ENCODE measurements at regions not wholly inside any gene's neighbourhood (a gene's known extent, or its start where the extent isn't known, plus 50 kb on each side); places are given as distances from the start of the nearest gene placed in this dataset.

DNA sequence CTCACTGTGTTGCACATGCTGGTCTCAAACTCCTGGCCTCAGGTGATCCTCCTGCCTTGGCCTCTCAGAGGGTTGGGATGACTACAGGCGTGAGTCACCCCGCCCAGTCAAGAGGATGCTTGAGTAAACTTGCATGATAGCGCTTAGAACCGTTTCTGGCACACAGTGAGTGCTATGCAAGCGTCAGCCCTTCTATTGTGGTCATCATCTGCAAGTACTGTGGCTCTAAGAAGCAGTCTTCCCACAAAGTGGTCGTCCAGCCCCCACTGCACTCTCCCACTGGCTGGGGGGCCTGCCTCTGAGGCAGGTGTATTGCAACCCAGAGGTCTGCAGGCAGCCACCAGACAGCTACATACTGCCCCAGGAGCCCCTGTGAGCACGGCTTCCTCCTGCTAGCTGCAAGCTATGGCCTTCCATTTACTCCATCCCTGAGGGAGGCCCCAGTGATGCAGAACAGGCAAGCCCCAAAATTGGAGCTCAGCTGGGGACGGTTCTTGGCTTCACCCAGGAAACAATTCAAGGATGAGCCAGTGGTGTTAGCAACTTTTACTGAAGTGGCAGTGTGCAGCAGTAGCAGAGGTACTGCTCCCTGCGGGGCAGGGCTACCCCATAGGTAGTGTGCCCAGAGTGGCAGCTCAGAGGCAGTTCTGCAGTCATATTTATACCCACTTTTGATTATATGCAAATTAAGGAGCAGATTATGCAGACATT lies 95.4 kb downstream of the LSM3 start:
- peak in 1 of 3 experiments; percentile 5 for DNase-seq

DNA sequence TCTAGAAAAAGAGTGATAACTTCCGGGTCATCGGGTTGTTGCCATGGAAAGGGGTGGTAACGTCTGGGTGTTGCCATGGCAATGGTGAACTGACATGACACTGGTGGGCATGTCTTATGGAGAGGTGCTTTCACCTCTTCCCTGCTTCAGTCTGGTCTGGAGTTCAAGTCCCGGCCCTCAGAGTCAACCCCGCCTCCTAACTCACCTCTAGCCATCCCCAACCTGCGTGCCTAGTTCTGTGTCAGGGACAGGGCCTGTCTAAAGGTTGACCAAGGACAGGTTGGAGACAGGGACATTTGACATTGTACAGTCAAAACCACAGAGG lies 96.0 kb downstream of the LSM3 start:
- DNase-seq, result no peak

DNA sequence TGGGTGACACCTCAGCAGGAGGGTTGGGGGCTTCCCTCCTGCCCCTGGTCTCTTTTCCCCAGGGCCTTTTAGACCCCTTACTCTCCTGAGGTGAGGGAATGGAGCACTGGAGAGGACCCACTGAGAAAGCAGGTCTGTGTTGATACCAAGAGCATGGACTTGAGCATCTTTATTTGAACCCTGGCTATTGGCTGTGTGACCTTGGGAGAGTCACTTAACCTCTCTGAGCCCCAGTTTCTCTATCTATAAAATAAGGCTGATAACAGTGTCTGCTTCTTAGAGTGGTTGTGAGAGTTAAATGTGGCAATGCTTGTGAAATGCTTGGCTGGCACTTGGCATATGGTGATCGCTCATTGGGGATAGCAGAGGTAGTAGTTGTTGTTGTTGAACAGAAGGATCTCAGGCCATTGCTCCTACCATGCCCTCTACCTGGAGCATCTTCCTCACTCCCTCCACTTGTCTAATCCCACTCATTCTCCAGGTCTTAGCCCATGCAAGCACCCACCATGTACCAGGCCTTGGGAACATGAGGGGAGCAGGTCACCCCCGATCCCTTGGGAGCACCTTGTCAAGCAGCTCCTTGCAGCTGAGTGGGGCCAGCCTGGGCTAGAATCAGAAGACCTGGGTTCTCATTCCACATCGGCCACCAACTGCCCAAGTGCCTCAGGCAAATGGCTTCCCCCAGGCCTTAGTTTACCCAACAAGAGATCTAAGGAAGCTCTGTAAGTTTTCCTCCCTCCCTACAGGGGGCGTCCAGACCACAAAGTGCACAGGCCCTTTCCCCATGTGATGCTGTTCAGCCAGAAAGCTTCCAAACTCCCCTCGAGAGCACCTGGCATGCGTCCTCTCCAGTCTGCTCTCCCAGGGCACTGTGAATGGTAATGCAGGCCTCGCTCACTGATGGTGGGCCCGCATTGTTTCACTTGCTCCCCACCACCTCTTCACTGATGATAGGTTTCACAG lies 96.7 kb downstream of the LSM3 start:
- DNase-seq, result peak in 1 of 3 experiments; percentile 2

DNA sequence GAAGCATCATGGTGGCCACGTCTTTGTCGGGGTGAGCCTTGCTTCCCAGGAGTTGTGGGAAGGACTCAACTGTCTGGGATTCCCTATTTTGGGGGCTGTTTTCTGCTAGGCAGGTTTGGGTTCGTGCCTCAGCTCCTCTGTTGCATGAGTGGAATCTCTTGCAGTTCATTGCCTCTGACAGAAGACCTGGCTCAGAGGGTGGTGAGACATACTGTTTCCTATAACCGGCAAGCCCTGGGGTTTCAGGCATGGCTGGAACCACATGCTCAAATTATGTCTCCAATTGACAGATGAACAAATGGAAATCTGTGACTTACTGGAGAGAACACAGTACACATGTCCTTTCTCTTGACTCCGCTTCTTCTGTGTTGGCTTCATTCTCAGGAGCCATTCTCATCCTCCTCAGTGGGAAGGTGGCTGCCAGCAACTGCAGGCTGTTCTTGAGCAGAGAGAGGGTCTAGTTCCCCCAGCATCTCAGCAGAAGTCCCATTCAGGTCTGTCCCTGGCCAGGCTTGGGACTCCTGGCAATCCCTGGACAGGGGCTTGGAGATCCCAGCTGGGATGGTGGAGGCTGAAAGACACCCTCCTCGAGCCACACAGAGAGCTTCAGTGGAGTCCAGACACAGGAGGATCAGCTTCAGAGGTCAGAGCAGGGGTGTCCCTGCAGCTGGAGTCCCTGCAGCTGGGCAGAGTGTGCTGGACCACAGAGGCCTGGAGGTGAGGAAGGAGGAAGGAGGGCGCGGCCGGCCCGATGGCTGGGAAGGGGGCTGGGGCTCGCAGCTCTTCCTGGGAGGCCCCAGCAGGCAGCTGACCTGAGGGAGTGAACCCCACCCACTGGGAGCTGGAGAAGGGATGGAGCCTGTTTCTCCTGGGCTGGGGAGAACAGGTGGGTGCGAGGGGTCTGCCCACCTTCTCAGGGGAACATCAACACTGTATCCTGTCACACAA lies 97.6 kb downstream of the LSM3 start:
- DNase-seq, result no peak

DNA sequence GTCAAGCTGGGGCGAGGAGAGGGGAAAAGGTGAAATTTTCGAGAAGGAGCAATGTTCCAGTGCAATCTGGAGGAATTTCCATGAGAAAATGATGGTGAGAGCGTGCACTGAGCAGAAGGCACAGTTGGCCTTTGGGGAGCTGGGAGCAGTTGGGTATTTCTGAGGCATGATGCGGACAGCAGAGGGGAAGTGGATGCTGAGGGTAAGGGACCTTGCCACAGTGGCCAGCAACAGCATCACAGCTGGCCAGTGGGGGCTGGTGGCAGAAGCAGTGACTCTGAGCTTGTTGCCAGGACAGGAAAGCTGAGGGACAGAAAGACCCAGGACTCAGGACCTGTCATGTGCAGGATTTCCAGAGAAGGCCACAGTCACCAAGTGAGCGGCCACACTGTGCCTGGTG lies 98.9 kb downstream of the LSM3 start:
- no peak for DNase-seq

DNA sequence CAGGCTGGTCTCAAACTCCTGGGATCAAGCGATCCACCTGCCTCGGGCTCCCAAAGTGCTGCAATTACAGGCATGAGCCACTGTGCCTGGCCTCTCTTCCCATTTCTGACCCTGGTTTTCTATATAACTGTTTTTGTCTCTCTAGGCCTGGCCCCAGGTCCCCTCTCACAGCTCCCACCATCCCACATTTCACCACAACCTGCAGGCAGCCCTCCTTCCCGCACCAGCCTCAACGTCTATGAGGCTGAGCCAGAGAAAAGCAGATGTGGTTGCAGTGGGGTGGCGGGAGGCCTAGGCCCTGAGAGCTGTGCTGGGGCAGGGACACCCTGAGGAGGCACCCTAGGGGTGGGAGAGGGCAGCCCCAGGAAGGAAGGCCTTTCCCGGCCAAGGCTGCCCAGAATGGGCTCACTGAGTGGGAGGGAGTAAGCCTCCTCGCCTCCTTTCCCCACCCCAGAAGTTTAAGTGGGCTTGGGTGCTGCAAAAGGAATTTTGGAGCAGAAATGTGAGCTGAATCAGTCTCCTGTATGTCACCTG lies 99.7 kb downstream of the LSM3 start:
- DNase-seq, result no peak

DNA sequence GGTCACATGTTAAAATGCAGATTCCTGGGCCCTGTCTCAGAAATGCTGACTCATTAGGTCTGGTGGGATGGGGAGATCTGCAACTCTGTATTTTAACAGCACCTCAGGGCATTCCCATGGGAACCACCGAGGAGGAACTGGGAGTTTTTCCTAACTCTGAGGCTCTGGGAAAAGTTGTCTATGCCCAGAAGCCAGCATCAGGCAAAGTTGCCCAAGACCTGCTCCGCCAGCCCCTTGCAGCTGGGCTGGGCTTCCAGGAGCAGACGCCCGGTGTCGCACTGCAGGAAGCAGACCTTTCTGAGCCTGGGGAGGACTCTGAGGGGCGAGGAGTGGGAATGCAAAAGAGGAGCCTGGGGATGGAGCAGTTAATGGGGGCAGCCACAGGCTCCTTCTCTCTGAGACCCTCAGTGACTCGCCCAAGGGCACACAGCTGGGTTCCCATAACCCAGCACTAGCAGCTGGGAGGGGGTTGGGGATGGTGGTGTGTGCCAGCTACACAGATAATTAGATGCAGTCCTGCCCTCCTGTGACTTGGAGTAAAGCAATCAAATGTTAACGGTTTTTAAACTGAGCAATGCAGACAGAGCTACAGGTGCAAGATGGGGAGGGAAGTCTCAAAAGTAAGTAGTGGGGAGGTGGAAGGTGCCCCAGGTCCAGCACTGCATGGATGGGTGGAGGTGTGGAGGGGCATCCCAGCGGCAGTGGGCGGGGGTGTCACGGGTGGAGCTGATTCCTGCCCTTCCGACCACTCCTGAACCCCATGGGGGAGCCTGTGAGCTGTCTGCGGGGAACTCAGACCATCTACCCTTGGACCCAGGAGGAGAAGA lies 100.4 kb downstream of the LSM3 start:
- DNase-seq, result peak in 1 of 3 experiments; percentile 5

DNA sequence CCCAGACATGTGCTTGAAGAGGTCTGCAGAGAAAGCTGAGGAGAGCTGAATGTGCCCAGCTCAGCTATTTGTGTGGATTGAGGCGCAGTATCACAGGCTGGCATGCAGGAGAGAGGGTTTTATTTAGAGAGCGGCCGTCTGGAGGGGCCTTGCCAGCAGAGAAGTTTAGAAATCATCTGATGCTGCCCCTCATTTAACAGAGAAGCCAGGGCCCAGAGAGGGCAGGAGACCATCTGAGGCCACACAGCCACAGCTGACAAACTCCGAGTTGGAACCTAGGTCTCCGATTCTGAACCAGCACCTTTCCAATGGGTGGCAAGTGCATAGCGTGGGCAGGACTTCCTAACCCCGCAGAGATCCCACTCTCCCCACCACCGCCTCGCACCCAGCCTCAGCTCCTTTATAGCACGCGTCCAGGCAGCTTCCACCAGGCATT lies 101.0 kb downstream of the LSM3 start:
- no peak for DNase-seq

DNA sequence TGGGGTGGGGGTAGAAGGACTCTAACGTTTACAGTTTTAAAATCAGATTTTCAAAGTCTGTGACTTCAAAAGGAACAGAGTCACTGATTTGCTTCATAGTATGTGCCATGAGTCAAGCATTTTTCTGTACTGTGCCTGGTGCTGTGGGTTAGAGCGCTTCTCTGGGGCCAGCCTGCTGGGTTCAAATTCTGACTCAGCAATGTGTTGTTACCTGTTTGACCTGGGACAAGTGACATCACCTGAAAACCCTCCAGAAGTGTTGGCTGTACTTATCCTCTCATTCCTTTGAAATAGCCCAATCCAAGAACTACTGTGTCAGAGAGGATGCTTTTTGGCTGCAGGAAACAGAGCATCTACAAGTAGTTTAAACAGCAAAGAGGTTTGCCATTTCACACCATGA lies 101.7 kb downstream of the LSM3 start:
- no peak for DNase-seq

DNA sequence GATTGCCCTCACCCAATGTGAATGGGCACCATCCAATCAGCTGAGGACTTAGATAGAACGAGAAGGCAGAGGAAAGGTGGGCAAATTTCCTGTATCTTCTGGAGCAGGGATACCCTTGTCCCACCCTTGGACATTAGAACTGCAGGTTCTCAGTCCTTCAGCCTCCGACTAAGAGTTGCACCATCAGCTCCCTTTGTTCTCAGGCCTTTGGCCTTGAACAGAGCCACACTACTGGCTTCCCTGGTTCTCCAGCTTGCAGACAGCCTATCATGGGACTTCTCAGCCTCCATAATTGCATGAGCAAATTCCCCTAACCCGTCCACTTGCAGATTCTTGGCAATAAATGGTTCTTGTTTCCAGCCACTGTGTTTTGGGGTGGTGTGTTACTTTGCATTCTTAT lies 102.4 kb downstream of the LSM3 start:
- no peak for DNase-seq

DNA sequence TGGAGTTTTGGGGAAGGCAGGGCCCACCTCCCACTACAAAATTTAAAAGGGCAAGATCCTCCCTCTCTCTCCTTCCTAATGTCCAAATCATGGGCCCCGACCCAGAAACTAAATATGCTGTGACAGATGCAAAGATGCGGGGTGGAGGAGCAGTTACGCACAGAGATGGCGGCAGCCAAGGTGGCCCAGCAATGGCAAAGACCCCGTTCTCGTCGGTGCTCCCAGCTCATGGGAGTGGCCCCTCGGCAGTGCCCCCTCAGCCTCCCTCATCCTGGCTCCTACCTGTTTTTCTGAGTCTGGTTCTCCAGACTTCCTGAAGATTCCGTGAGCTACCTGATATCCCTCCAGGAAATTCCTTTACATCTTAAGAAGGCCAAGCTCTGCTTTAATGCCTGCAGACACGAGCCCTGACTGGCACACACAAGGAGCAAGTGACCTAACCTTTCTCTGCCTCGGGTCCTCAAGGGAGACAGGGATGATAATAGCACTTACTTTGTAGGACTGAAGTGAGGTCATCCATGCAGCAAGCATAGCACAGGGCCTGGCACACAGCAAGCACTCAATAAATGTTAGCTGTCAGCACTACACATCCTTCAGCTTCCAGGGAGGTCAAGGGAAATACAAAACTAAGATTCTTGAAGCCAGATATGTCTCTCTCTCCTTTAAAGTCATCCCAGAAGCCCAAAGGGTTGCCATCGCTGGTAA lies 103.5 kb downstream of the LSM3 start:
- DNase-seq, result no peak

DNA sequence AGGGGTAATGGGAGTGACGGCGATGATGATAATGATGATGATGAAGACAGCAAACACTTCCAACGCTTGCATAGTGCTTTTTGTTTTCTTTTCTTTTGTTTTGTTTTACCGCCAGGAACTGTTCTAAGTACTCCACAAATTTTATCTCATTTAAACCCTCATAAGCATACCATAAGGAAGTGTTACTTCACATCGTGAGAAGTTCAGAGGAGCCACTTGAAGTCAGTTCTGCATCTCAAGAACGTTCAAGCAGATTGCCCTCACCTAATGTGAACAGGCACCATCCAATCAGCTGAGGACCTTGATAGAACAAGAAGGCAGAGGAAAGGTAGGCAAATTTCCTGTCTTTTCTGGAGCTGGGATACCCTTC lies 104.1 kb downstream of the LSM3 start:
- no peak for DNase-seq

DNA sequence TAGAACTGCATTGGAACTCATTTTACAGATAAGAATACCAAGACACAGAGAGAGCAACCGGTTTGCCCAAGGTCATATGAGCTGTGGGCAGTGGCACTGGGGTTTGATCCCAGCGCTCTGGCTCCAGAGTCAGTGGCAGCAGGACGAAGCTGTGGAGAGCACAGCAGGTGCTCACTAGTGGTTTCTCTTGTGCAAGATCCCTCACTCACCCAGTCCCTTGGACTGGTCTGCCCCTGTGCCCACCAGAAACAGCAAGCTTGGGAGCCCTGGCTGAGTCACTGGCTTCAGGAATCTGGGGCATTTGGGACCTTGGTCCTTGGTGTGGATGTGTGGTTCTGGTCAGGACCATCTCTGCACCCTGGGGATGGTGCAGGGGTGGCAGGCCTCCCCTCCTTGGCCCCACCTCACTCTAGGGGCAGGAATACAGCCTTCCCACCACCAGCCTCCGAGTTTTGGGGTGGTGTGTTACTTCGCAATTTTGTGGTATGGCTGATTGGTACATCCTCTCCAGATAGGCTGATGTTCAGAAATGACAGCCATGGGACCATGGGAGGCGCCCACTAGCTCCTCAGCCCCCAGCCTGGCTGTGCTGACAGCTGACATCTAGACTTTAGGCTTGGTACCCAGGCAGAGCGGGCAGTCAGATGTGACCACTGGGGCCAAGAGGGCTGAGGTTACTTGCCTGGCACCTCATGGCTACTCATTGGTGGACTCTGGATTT lies 104.6 kb downstream of the LSM3 start:
- no peak for DNase-seq

DNA sequence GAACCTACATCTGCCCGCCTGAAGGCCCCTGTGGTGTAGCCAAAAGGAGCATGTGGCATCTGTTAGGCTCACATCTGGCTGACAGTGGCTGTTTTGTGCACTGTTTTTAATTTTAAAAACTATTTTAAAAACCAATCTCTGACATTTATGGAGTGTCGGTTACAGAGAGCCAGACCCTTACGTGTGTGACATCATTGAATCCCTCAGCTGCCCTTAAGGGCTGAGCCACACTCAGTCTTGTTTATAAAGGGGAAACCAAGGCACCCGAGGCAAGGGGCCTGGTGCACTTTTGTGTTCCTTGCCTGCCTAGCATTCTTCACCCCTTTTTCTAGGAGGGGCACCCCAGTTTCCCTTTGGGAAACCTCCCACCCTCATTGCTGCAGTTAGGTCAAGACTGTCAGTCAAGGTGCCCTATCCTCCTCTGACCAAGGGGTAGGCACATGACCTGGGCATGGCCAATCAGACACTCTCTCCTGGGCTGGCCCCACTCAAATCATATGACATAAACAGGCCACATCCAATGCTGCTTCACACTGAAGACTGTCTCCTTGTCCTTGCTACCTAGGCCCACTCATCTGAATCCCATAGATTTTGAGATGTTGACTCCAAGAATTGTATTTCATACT lies 105.3 kb downstream of the LSM3 start:
- no peak for DNase-seq

DNA sequence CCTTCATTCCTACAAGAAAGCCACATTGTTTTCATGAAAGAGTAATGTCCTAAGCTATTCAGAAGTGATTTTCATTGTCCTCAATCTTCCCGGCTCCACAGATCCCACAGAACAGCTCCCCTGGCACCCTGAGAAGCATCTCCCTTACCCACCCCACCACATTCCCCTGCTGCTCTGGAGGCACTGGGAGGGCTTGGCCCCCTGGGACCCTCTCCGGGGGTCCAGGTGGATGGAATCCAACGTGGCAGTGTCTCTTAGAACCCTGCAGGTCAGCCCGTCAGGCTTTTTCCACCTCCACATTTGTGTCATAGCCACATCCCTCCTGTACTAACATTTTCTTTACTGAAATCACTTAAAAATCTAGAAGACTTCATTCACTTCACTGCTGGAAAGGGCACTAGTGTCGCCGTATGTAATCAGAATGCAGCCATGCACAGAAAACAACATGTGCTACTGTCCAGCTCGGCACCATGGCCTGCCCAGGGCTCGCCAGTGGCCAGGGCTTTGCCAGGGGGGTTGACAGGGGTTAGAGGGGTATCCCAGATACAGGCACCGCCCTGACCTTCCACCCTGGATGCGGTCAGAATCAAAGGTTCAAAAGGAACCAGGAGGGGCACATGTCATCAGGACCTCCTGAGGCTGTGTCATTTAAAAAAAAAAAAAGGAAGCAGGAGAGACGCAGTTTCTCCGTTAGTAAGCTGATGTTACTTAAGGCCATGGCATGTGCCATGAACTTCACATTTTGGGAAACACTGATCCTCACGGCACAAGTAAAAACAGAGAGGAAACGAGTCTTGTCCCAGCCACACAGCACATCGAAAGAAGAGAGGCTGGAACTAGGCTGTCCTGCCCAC lies 106.3 kb downstream of the LSM3 start:
- DNase-seq, result no peak

DNA sequence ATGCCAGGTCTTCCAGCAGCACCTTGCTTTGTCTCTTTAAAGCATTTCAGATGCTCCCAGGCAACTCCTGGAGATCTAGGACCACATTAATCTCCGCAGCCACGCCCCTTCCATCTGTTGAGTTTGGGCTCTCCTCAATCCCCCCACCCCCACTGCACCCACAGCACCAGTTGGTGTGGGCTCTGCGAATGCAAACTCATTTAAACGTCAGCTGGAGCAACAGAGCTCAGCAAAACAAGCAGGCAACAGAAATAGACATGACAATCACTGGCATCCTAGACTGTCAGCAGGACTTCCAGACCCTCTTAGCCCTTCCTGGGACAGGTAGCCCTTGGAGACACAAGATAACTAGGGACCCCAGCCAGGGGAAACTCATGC lies 106.9 kb downstream of the LSM3 start:
- DNase-seq, result peak in 1 of 3 experiments; percentile 6

DNA sequence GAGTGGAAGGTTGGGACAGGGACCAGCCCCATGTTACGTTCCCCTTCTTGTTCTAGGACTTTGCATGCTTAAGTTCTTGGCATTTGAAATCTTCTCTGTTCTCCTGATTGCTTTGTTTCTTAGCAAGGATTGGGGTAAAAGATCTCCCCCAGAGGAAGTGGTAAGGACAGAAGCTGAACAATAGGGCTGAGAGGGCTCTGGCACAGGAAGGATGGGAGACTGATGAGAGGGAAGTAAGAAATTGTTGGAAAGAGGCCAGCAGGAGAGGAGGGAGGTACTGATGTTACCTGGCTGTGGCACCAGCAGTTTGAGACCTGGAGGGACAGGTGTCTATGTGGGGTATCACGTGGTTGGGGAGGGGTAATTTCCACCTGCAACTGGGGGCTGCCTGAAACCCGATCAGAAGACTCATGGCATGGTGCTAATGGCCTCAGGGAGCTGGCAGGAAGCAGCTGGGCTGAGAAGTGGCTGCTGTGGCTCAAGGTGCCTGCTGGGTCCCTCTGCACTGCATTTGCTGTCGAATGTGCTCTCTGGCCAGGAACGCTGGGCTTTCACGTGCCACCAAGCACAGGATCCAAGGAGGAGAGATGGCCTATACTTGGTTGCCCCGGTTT lies 108.4 kb downstream of the LSM3 start:
- peak; percentile 43 to 84 (median 50) for DNase-seq

DNA sequence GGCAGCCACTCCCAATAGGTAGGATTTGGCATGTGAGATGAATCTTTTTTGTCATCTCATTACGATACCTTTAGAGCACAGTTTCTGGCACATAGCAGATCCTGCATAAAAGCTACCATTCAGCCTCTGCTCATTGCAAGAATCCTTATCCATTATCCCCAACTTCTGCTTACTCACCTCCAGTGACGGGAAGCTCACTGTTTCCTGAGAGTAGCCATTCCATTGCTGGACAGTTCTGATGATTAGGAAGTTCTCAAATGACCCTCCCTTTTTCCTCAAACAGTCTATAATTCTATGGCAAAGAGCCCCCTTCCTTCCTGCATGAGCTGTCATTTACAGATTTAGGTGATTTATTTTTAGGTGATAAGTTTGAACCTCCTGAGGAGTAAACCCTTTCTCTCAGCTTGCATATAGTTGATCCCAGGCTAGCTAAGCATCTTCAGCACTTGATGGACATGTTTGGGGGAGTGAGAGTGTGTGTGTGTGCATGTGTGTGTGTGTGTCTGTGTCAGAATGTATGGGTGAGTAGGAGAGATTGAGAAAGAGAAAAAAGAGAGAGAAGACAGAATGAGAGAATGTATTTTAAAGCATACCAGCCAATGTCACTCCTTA lies 109.7 kb downstream of the LSM3 start:
- DNase-seq, result no peak

Data from NCI-H1417 (cell line).